ENCODE measurements at regions not wholly inside any gene's neighbourhood (a gene's known extent, or its start where the extent isn't known, plus 50 kb on each side); places are given as distances from the start of the nearest gene placed in this dataset.
A peak's percentile ranks its signal among the peaks of the same experiment; 100 is the strongest.

DNA sequence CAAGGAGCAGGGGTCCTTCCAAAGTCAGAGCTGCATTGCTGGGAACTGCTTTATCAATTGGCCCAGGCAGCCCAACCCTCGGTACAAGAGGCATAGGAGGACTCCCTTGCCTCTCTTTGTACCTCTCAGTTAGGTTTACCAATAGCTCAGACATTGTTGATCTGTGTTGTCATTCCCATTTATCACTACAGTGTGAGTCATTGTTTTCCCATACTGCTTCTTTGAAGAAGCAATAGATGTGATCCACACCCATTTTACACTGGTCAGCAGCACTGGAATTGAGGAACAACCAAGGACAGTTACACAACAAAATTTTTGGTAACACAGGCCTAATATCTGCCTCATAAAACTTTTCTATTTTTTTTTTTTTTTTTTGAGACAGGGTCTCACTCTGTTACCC is 307.2 kb downstream of the SNX13 start:
- TF ChIP-seq, protein P1, sequence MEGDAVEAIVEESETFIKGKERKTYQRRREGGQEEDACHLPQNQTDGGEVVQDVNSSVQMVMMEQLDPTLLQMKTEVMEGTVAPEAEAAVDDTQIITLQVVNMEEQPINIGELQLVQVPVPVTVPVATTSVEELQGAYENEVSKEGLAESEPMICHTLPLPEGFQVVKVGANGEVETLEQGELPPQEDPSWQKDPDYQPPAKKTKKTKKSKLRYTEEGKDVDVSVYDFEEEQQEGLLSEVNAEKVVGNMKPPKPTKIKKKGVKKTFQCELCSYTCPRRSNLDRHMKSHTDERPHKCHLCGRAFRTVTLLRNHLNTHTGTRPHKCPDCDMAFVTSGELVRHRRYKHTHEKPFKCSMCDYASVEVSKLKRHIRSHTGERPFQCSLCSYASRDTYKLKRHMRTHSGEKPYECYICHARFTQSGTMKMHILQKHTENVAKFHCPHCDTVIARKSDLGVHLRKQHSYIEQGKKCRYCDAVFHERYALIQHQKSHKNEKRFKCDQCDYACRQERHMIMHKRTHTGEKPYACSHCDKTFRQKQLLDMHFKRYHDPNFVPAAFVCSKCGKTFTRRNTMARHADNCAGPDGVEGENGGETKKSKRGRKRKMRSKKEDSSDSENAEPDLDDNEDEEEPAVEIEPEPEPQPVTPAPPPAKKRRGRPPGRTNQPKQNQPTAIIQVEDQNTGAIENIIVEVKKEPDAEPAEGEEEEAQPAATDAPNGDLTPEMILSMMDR (IDR thresholded peaks at IDR 0.05; ENCODE audit: insufficient read depth, low read depth, low read length), result no peak
- TF ChIP-seq EZH2 (IDR thresholded peaks at IDR 0.05; ENCODE audit: insufficient read depth, low read length), result no peak

DNA sequence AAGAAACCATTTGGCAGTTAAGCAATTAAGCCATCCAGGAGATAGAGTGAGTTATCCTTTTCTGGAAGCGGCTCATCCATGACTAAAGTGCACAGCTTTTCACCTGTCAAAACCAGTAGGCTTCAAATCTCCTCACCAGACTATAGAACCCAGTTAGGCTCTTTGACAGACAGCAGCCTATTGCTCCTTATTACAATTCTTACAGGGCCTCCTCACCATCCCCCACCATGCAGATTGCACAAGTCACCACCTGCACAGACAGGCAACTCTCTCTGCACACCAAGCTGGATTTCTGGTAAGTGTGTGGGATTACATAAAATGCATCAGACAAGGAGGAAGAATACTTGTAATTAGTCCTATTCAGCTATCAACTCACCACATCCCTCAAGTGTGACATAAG is 301.6 kb downstream of the SNX13 start:
- Histone ChIP-seq H4K20me1 (ENCODE audit: insufficient read depth, low read length) (no peaks in the 10 kb centered on the region), H3K36me3 (ENCODE audit: insufficient read depth, low read length) (no peaks in the 10 kb centered on the region), H3K4me1 (ENCODE audit: insufficient read depth, low read length) (no peaks in the 10 kb centered on the region), H3K9me3 (ENCODE audit: insufficient read depth, low read depth, low read length) (no peaks in the 10 kb centered on the region), H3K27me3 (ENCODE audit: insufficient read depth, low read length) (no peaks in the 10 kb centered on the region), H3K79me2 (ENCODE audit: insufficient read depth, low read length) (no peaks in the 10 kb centered on the region), H3K4me2 (ENCODE audit: low read length) (no peak overlapping the region), H3K27ac (ENCODE audit: low read depth, low read length) (no peak overlapping the region), H3K4me3 (ENCODE audit: insufficient read depth, low read depth, low read length) (no peak overlapping the region), H2AFZ (ENCODE audit: low read depth, low read length) (no peak overlapping the region), H3K9ac (ENCODE audit: low read length) (no peak overlapping the region)
- DNase-seq (ENCODE audit: low read depth) (peak; percentile 56), FAIRE-seq (no peak)
- no peak for TF ChIP-seq EZH2 (IDR thresholded peaks at IDR 0.05; ENCODE audit: insufficient read depth, low read length)
- TF ChIP-seq, protein P1 (IDR thresholded peaks at IDR 0.05; ENCODE audit: insufficient read depth, low read depth, low read length), result no peak
- H3K27me3 Mint-ChIP-seq (ENCODE audit: low read depth, unreplicated experiment), result no peaks in the 10 kb centered on the region
- no peak overlapping the region for H3K27ac Mint-ChIP-seq (ENCODE audit: unreplicated experiment)
- H3K4me1 Mint-ChIP-seq (ENCODE audit: low read depth, unreplicated experiment), result peaks cover 12% of the 10 kb centered on the region
- no peak overlapping the region for H3K4me3 Mint-ChIP-seq (ENCODE audit: unreplicated experiment)
- H3K9me3 Mint-ChIP-seq (ENCODE audit: unreplicated experiment), result peaks cover 3% of the 10 kb centered on the region
- H3K36me3 Mint-ChIP-seq (ENCODE audit: low read depth, unreplicated experiment), result no peaks in the 10 kb centered on the region

More for the DNA sequence above, 307.2 kb downstream of the SNX13 start:
- Mint-ChIP-seq H3K27ac (ENCODE audit: unreplicated experiment) (no peak overlapping the region), H3K27me3 (ENCODE audit: low read depth, unreplicated experiment) (no peaks in the 10 kb centered on the region), H3K4me1 (ENCODE audit: low read depth, unreplicated experiment) (peaks cover 3% of the 10 kb centered on the region), H3K4me3 (ENCODE audit: unreplicated experiment) (no peak overlapping the region), H3K36me3 (ENCODE audit: low read depth, unreplicated experiment) (no peaks in the 10 kb centered on the region), H3K9me3 (ENCODE audit: unreplicated experiment) (peaks cover 2% of the 10 kb centered on the region)
- Histone ChIP-seq H3K4me1 (ENCODE audit: insufficient read depth, low read length) (peaks cover 4% of the 10 kb centered on the region), H3K27ac (ENCODE audit: low read depth, low read length) (no peak overlapping the region), H3K79me2 (ENCODE audit: insufficient read depth, low read length) (no peaks in the 10 kb centered on the region), H3K27me3 (ENCODE audit: insufficient read depth, low read length) (no peaks in the 10 kb centered on the region), H3K4me3 (ENCODE audit: insufficient read depth, low read depth, low read length) (no peak overlapping the region), H2AFZ (ENCODE audit: low read depth, low read length) (no peak overlapping the region), H3K9me3 (ENCODE audit: insufficient read depth, low read depth, low read length) (no peaks in the 10 kb centered on the region), H3K4me2 (ENCODE audit: low read length) (peak overlapping the region; percentile 22), H3K9ac (ENCODE audit: low read length) (no peak overlapping the region), H3K36me3 (ENCODE audit: insufficient read depth, low read length) (no peaks in the 10 kb centered on the region), H4K20me1 (ENCODE audit: insufficient read depth, low read length) (no peaks in the 10 kb centered on the region)
- FAIRE-seq, result peak; percentile 13
- peak; percentile 70 for DNase-seq (ENCODE audit: low read depth)

DNA sequence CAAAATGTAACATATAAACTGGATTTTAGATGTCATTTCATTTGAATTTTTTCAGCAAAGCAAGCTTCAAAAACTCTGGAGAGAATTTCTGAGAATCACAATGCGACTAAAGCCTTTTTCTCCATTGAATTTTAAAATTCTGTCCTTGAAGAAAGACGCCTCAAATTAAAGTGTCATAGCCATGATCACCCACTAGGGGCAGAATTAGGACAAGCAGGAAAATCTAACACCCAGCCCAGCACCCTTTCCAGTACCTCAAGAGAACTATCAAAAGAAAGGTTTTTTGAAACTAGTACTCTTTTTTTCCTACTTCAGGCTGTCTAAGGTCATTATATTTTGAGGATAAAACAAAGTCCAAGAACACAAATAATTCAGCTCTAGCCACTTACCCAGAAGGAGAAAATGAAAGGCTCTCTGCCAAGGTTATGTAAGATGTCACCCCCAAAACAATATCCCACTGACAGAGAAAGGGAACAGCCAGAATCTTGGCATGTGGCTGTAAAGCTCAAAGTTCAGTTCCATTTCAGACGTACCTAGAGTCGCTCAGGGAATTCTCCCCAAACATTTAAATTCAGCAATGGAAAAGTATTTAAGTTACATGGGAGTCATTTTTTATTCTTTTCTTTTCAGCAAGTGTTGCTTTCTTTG is 299.4 kb downstream of the SNX13 start:
- Histone ChIP-seq H3K27ac (ENCODE audit: low read depth, low read length) (no peak overlapping the region), H4K20me1 (ENCODE audit: insufficient read depth, low read length) (no peaks in the 10 kb centered on the region), H3K9me3 (ENCODE audit: insufficient read depth, low read depth, low read length) (no peaks in the 10 kb centered on the region), H3K4me2 (ENCODE audit: low read length) (no peak overlapping the region), H3K79me2 (ENCODE audit: insufficient read depth, low read length) (no peaks in the 10 kb centered on the region), H3K4me1 (ENCODE audit: insufficient read depth, low read length) (no peaks in the 10 kb centered on the region), H2AFZ (ENCODE audit: low read depth, low read length) (no peak overlapping the region), H3K27me3 (ENCODE audit: insufficient read depth, low read length) (no peaks in the 10 kb centered on the region), H3K4me3 (ENCODE audit: insufficient read depth, low read depth, low read length) (no peak overlapping the region), H3K9ac (ENCODE audit: low read length) (no peak overlapping the region), H3K36me3 (ENCODE audit: insufficient read depth, low read length) (no peaks in the 10 kb centered on the region)
- peaks cover 9% of the 10 kb centered on the region for H3K9me3 Mint-ChIP-seq (ENCODE audit: unreplicated experiment)
- no peak overlapping the region for H3K4me3 Mint-ChIP-seq (ENCODE audit: unreplicated experiment)
- no peak for TF ChIP-seq EZH2 (IDR thresholded peaks at IDR 0.05; ENCODE audit: insufficient read depth, low read length)
- TF ChIP-seq, protein P1 (IDR thresholded peaks at IDR 0.05; ENCODE audit: insufficient read depth, low read depth, low read length), result peak; percentile 68
- H3K4me1 Mint-ChIP-seq (ENCODE audit: low read depth, unreplicated experiment), result peaks cover 12% of the 10 kb centered on the region
- H3K27me3 Mint-ChIP-seq (ENCODE audit: low read depth, unreplicated experiment), result no peaks in the 10 kb centered on the region
- no peak overlapping the region for H3K27ac Mint-ChIP-seq (ENCODE audit: unreplicated experiment)
- no peak for FAIRE-seq
- no peak for DNase-seq (ENCODE audit: low read depth)
- no peaks in the 10 kb centered on the region for H3K36me3 Mint-ChIP-seq (ENCODE audit: low read depth, unreplicated experiment)

All from astrocyte (in vitro differentiated cells and primary cell).